NCI-H2171 treated with DMSO at 0.1 percent for 48 hours (cell line): ENCODE measurements at regions not wholly inside any gene's neighbourhood (a gene's known extent, or its start where the extent isn't known, plus 50 kb on each side); places are given as distances from the start of the nearest gene placed in this dataset.

Experiments
- DNase-seq: peaks from one replicate; lab custom pipeline; 2025; lab: John Stamatoyannopoulos, UW

GRCh38 chr17:79420318-79421243 lies 190.3 kb downstream of the RBFOX3 start:
- no peak for DNase-seq

DNA sequence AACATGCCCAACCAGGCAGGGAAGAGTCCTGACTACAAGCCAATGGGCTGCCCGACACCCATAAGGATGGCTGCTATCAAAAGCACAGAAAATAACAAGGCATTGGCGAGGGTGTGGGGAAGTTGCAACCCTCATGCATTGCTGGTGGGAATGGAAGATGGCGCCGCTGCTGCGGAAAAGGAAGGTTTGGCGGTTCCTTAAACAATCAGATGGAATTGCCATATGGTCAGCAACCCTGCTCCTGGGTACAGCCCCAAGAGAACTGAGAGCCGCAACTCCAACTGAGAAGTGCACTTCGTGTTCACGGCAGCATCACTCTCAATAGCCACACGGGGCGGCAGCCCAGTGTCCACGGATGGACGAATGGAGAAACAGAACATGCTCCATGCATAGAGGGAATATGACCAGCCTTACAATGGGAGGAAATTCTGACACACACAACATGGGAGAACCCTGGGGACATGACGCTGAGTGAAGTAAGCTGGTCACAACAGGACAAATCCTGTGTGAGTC lies 193.3 kb downstream of the RBFOX3 start:
- no peak for DNase-seq

DNA sequence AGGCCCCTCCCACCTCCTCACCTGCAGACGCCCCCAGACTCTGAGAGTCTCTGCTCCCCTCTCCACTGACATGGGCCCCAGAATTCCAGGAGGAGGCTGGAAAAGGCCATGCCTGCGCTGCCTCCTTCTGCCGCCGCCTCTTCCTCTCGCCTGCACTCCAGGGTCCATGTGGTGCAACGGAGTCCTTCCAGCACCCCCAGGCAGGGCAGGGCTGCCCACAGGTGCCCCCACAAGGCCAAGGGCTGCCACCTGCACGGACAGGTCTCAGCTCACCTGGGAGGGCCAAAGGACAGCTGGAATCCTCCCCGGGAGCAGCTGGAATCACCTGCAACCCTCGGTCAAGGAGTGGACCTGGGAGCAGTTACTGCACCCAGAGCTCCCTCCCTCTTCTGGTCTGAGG lies 194.9 kb downstream of the RBFOX3 start:
- no peak for DNase-seq

GRCh38 chr17:79415365-79415764 lies 195.5 kb downstream of the RBFOX3 start:
- DNase-seq, result no peak

- no peak for DNase-seq
These were observed 196.0 kb downstream of the RBFOX3 start for GRCh38 chr17:79414793-79415211.

DNA sequence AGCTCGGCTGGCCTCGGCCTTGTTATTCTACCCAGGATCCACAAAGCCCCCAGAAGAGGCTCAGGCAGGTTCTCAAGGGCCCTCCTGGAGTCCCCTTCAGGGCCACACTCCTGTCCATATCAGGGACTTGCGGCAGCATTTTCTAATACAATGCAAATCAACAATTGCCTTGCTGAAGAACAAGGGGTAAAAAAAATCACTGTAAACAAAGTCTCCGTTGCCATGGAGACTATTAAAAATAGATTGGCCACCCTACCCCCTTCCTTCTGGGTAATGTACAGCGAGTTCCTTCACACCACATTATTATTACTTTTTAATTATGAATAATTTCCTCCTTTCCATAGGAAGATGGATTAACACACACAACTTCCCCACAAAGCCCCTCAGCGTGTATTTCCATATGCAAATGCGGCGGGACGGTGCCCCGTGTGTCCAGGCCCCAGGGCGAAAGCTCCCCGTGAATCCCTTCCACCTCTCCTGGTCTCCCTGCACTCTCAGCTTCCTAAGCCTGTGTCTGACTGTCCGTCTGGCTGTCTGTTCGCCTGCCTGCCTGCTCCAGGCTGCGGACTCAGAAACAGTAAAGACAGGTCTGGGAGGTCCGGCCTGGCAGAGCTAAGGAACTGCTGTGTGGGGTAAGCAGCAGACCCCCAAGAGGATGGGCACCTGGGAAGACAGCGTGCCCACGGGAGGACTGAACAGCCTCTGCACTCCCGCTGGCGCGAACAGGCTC lies 196.6 kb downstream of the RBFOX3 start:
- peak; percentile 55 for DNase-seq

- peak; percentile 90 for DNase-seq
These were observed 197.2 kb downstream of the RBFOX3 start for GRCh38 chr17:79413611-79414010.

DNA sequence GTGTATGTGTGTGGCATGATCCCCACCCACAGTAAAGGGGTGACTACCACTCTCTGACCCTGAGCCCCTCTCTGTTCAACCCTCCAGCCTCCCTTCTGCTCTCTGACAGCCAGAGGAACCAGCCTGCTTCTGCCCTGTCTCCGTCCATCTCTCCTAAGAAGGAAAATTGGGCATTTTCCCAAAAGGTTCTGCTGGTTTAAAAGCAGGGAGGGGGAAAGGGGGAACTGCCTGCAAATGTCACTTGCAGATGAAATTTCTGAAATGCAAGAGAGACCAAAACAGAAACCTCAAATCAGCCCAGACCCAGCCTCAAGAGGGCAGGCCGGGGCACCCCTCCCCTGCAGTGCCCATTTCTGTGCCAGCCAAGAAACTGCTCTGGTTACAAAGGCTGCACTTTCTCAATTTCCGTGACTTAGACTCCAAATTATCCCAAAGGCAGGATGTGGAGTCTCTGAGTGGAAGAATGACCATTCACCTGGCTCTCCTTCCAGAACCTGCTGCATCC lies 197.9 kb downstream of the RBFOX3 start:
- no peak for DNase-seq

DNA sequence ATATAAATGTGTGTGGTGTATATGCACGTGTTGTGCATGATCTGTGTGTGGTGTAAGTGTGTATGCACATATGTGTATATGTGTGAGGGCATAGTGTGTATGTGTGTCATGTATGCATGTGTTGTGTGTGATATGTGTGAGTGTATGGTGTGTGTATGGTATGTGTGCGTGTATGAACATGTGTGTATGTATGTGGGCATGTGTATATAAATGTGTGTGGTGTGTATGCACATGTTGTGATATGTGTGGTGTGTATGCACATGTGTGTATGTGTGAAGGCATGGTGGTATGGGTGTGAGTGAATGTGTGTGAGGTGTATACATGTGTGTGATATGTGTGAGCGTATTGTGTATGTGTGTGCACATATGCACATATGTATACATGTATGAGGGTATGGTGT lies 198.7 kb downstream of the RBFOX3 start:
- no peak for DNase-seq

- no peak for DNase-seq
These were observed 199.4 kb downstream of the RBFOX3 start for GRCh38 chr17:79411419-79411818.

GRCh38 chr17:79410681-79411080 lies 200.2 kb downstream of the RBFOX3 start:
- peak; percentile 85 for DNase-seq

DNA sequence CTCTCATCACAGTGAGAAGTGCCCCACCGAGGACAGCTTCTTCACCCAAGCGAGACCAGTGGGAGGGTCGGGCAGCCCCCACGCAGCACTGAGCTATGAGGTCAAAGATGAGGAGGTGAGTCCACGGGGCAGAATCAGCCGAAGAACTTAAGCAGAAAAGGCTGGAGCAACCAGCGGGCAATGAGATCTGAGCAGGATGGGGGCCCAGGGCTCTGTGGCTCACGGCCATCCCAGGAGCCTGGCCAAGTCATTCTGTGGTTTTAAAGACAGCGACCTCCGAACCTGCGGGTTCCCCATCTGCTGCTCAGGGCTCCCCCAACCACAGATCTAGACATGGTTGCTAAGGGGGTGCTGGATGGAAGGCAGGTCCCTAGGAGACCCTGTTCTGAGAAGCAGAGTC lies 202.6 kb downstream of the RBFOX3 start:
- DNase-seq, result no peak

GRCh38 chr17:79407385-79407784 lies 203.5 kb downstream of the RBFOX3 start:
- DNase-seq, result no peak

DNA sequence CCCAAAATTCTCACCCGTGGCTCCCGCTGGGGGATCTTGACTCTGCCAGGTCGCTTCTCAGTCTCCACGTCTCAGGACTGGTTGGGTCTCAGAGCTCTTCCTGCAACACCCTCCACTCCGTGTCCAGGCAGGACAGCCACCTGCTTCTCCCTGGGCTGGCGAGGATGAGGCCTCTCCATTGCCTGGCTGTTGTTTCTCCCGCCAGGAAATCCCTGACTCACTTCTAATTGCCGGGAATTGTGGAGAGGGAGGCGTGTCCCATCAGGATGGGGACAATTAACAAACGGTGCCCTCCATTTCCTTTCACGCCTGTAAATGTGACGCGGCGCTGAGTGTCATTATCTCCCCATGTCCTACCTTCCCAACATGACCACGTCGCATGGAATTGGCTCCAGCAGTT lies 204.5 kb downstream of the RBFOX3 start:
- DNase-seq, result no peak

DNA sequence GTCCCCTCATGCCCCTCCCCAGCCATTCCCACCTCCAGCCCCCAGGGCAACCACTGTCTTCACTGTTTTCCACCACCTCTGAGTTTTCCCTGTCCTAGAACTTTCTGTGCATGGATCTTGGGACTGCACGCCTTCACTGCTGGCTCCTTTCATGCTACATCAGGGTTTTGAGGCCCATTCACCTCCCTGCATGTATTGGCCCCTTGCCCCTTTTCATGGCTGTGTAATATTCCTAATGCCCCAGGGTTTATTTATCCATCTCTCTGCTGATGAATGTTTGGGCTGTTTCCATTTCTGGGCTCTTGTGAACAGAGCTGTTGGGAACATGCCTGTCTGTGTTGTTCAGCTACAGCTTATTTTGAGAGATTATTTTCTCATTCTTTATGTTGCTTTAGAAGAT lies 205.0 kb downstream of the RBFOX3 start:
- no peak for DNase-seq

- no peak for DNase-seq
These were observed 206.5 kb downstream of the RBFOX3 start for GRCh38 chr17:79404136-79404911.

- peak; percentile 28 for DNase-seq
These were observed 208.9 kb downstream of the RBFOX3 start for GRCh38 chr17:79401704-79402674.

- DNase-seq, result peak; percentile 83
These were observed 209.7 kb downstream of the RBFOX3 start for GRCh38 chr17:79400989-79401703.

DNA sequence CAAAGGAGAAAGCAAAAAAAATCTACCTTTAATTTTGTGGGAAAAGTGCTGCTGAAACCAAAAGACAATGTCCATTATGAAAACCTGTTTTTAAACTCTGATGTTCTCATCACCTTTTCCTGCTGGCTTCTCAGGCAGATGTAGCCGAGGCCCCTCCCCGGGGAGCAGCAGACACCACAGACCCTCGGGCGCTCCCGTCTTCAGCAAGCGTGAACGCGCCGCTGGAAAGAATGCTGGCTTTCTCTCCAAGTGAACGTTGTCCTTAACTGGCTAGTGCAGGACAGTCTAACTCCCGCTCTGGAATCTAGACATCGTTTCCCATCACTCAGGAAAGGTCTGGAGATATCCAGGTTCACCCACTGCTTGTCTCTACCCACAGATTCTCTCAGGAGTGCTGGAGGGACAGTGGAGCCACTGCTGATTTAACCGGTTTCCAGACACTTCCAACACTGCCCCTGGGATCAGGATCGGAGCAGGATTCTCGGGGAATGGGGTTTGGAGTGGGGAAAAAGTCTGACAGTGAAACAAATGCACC lies 211.2 kb downstream of the RBFOX3 start:
- DNase-seq, result no peak

- no peak for DNase-seq
These were observed 212.4 kb downstream of the RBFOX3 start for GRCh38 chr17:79398441-79398840.
